PFSK-1 (cell line): ENCODE measurements at regions not wholly inside any gene's neighbourhood (a gene's known extent, or its start where the extent isn't known, plus 50 kb on each side); places are given as distances from the start of the nearest gene placed in this dataset.

Source experiments
- POLR2AphosphoS5 ChIP-seq: IDR thresholded peaks from 2 replicates; pipeline ENCODE4 v1.6.1; 2012; ENCODE audit warnings: low read depth, mild to moderate bottlenecking, control low read depth, low read length, moderate library complexity
- TAF1 ChIP-seq: IDR thresholded peaks from 2 replicates; pipeline ENCODE4 v1.6.1; 2012; ENCODE audit warnings: low read length, control low read depth, borderline replicate concordance; ENCODE audit not compliant: insufficient read depth

DNA sequence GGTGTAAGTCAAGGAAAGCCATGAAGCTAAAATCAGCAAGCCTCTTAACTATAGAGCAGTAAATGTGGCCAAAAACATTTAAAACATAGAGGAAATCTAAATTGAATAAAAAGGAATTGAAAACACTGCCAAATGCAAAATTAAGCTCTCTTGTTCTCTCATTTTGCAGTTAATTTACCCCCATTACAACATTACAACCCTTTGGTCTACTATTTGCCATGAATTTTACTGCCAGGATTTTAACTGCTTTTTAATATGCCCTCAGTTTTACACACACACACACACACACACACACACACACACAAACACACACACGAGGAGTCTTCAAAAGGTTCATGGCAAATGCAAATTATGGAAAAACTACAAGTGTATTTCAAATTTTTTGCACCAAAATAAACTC is 91.4 kb upstream of the ACO1 start:
- TF ChIP-seq TAF1 = no peak
- TF ChIP-seq POLR2AphosphoS5 = no peak
